HG03521 (cell line): ENCODE measurements at regions not wholly inside any gene's neighbourhood (a gene's known extent, or its start where the extent isn't known, plus 50 kb on each side); places are given as distances from the start of the nearest gene placed in this dataset.
"Not testable (repeated sequence)": the region's sequence is repeated elsewhere in the genome, so short reads cannot be mapped to it uniquely, and the experiment has no call there.

ENCODE experiments used
- ATAC-seq: cut with Tn5 transposase; IDR thresholded peaks from one replicate; pipeline ENCODE4 v1.9.1; 2021; ENCODE audit warnings: mild to moderate bottlenecking, moderate library complexity; ENCODE audit not compliant: unreplicated experiment

DNA sequence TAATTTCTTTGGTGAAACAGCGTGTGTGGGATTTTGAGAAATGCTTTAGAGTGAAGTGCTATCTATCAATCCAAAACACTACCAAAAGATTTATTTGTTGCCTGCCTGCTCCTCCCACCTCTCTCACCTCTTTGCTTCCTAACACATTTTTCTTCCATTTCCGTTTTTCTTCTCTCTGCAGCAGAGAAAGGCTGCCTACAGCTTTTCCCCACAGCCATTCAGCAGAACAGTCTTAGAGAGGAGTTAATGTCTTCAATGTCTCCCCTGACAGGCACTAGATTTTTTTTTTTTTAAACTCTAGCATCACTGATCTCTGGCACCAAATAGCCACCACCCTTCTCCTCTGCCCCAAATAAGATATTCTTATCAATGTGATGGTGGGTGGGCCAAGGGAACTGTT lies 327.8 kb upstream of the MAN1A1 start:
- ATAC-seq, result no peak

- no peak for ATAC-seq
Measured at GRCh38 chr6:119676961-119677360, 327.4 kb upstream of the MAN1A1 start.

DNA sequence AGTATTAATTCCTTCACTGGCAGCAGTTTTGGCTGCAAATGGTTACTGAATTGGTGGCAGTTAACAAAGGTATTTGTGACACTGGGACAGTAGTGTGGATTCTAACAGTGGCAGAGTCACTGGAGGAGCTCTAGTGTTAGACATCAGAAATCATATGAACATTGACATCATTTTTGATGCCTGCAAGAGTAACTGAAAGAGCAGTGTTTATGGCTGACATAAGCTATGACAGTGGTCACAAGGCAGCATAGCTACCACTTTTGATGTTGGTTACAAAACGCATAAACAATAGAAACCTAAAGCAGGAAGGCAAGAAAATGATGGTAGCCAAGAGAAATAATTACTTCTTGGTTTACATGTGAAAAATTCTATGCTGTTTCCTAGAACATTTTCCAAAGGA lies 326.7 kb upstream of the MAN1A1 start:
- no peak for ATAC-seq

- no peak for ATAC-seq
Measured at GRCh38 chr6:119673741-119674140, 324.2 kb upstream of the MAN1A1 start.

GRCh38 chr6:119672725-119673124 lies 323.2 kb upstream of the MAN1A1 start:
- ATAC-seq, result no peak

DNA sequence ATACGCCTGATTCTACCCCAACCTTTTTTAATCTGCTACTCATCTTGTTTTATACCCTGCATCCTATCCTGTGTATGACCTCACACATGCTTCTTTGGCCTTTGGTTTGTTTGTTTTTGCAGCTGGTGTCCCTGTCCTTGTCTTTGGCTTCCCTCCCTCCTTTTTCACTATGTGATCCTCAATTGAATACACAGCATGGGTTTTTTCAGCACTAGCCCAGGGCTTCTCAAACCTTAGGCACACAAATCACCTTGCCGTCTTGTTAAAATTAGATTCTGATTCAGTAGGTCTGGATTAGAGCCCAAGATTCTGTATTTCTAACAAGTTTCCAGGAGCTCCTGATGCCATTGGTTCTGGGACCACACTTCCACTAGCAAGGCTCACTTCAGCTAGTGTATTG lies 321.5 kb upstream of the MAN1A1 start:
- ATAC-seq, result no peak

DNA sequence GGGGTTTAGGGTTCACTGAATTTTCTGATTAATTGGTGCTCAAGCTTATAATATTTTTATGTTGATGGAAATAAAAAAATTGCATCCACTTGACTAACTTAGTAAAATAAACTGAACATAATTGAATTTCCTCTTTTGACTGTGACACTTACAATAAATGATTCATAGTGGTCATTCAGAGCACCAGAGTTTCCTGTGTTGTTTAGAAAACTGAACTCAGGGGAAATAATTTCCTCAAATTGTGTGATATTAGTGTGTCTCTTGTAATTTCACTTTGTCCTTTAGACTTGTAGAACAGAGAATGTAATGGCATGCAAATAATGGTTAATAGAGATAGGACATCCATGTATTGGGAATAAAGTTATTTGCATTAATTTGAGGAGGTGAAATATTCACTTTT lies 319.7 kb upstream of the MAN1A1 start:
- ATAC-seq, result no peak

DNA sequence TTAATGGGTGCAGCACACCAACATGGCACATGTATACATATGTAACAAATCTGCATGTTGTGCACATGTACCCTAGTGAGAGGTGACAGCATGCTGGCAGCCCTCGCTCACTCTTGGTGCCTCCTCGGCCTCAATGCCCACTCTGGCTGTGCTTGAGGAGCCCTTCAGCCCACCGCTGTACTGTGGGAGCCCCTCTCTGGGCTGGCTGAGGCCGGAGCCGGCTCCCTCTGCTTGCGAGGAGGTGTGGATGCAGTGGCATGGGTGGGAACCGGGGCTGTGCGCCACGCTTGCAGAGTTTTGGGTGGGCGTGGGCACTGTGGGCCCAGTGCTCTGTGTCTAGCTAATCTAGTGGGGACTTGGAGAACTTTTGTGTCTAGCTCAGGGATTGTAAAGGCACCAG lies 315.9 kb upstream of the MAN1A1 start:
- ATAC-seq, result not testable (repeated sequence)

DNA sequence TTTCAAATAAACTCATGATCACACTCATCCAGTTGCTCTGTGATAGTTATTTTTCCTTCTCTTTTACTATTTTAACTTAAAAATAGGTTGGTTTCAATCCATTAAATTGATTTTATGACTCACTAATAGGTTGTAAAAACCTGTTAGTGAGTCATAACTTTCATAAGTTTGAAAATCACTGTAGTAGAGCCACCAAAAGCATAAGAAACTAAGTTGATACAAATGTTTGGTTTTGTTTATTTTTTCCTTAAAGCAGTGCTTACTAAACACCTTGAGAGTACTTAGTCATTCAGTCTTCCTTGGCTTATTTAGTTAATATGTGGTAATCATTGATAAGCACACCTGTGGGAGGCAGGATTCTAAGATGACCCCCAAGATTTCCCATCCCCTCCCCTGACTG lies 312.1 kb upstream of the MAN1A1 start:
- no peak for ATAC-seq

GRCh38 chr6:119661078-119661477 lies 311.5 kb upstream of the MAN1A1 start:
- ATAC-seq, result no peak

DNA sequence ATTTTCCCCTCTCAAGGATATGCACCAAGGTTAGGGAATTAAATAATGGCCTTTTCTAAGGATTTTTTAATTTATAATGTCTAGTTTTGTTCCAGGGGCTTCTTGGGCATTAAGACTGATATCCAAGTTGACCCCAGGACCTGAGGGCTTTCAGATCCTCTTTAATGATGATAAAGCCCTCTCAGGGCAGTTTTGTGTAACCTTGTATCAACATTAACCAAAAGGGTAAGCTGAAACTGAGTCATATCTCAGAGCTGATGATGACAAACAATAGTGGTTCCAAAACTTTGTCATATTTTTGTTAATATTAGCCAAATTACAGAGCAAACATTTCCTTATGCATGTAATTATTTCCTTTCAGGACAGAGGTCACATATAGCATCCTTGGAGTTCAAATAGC lies 309.4 kb upstream of the MAN1A1 start:
- ATAC-seq, result no peak

DNA sequence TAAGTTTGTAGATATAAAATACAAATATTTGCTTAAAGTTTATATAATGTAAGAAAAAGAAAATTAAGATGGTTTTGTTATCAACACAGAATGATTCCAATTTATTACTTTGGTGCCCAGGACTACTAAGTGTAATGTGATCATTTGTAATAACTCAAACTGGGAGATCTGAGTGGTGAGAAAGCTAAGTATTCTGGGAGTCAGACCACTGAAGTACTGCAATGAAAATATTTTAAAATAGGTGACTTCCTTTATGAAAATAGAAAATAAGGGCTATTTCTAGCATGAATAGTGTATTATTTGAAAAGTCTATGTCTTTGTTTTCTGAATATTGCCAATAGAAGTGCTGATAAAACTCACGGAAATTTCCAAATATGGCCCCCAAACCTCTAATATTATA lies 305.6 kb upstream of the MAN1A1 start:
- no peak for ATAC-seq

GRCh38 chr6:119653329-119653728 lies 303.8 kb upstream of the MAN1A1 start:
- no peak for ATAC-seq

DNA sequence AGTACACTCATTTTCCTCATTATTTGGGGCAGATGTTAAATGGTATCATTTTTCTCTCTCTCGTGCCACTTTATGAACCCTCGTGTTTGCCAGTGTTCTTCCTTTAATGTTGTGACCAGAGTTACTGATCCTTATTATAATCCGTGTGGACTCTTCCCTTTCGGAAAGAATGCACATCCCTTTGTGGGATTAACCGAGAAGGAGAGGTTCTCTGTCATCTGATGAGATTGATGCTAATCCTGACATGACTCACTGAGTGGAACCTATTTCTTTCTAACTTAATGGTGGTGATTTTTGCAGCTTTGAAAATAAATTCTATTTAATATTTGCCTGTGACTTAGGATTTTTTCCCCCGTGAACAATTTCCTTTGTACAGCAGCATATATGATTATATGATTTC lies 300.0 kb upstream of the MAN1A1 start:
- ATAC-seq, result no peak

DNA sequence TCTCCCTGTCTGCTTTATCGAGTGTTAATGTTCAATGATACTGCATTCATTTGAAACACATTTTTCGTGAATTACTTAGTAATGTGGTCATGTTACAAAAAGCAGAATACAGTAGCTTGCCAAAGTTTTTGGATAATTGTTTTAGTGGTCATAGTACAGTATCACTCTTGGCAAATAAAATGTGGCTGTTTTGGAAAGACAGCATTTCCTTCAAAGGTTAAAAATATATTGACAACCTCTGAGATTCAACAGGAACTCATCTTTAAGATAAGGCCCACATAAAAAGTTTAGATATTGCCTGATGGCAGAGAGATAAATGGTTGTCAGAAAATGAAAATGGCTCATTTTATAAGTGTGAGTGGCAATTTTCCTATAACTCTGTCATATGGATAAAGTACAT lies 297.7 kb upstream of the MAN1A1 start:
- ATAC-seq, result no peak

DNA sequence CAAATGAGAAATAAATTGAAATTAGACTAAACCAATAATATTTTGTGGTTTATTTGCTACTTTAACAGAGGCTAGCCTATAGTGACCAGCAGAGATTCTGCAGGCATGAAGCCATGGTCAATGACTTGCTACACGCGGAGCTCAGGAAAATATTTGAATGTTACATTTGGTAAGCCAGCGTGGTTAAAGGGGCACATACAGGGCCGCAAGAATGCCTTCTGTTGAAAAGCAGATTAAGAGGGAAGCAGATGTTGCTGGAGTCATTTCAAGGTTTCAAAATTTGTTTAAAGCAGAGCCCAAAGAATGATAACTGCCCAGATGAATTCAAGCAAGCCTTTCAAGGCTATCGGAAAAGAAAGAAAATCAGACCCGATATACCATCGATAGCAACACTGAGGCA lies 294.3 kb upstream of the MAN1A1 start:
- ATAC-seq, result no peak

- ATAC-seq, result no peak
Measured at GRCh38 chr6:119637768-119638167, 288.2 kb upstream of the MAN1A1 start.

- ATAC-seq, result no peak
Measured at GRCh38 chr6:119636060-119636459, 286.5 kb upstream of the MAN1A1 start.

DNA sequence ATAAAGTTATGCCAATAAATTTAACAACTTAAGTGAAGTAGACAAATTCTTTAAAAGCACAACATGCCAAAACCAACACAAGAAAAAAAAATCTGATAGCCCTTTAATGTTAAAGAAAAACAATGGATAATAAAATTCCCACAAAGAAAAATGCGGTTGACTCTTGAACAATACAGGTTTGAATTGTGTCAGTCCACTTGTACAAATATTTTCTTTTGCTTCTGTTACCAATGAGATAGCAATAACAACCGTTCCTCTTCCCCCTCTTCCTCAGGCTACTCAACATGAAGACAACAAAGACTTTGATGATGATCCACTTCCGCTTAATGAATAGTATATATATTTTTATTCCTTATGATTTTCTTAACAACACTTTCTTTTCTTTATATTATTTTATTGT lies 283.9 kb upstream of the MAN1A1 start:
- no peak for ATAC-seq

DNA sequence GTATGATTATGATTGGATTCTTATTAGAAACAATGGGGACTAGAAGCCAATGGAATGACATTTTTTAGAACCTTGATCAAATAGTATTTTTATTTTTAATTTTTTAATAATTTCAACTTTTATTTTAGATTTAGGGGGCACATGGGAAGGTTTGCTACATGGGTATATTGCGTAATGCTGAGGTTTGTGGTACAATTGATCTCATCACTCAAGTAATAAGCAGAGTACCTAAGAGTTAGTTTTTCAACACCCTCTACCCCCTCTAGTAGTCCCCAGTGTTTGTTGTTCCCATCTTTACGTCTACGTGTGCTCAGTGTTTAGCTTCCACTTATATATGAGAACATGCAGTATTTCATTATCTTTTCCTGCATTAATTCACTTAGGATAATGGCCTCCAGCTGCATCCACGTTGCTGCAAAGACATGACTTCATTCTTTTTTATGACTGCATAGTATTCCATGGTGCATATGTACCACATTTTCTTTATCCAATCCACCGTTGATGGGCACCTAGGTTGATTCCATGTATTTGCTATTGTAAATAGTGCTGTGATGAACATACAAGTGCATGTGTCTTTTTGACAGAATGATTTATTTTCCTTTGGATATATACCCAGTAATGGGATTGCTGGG lies 281.1 kb upstream of the MAN1A1 start:
- ATAC-seq, result no peak

DNA sequence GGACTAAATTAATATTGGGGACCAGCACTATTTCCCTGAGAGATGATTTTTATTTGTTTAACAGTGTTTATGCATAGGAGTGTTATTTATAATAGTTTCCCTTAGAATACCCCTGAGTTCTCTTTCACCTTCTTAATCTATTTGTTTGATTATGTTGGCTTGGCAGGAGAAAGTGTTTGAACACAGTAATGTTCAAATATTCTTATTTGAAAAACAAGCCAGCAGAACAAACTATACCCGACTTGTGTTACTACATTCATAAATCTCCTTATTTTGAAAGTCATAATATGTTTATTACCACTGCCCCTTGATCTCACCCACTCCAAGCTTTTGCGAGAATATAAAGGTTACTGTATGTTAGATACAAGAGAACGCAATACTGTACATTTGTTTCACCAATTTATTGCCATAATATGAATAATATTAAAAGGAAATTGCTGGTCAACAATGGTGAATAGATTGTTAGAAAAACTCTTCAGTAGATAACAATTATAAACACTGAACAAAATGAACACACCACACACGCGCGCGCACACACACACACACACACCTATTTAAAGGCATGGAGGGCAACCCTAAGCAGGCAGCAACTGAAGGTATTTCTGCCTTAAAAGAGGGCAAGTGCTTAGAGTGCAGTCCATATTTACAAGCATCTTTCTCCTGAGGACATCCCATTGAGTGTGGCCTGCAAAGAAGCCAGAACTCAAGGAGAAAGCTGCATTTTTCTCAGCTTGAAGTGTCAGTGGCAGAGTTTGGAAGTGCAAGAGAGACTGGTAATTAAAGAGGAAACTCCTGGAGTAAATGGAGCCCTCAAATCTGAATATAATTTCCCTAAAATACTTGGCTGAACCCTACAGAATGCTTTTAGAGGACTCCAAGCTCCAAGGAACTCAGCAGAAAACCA lies 279.4 kb upstream of the MAN1A1 start:
- no peak for ATAC-seq

- no peak for ATAC-seq
Measured at GRCh38 chr6:119627908-119628669, 278.5 kb upstream of the MAN1A1 start.
